HG02885 (cell line): ENCODE measurements at regions not wholly inside any gene's neighbourhood (a gene's known extent, or its start where the extent isn't known, plus 50 kb on each side); places are given as distances from the start of the nearest gene placed in this dataset.
"Not testable (repeated sequence)": the region's sequence is repeated elsewhere in the genome, so short reads cannot be mapped to it uniquely, and the experiment has no call there.

Source experiments
- ATAC-seq: cut with Tn5 transposase; IDR thresholded peaks from one replicate; pipeline ENCODE4 v1.9.1; 2021; ENCODE audit warnings: mild to moderate bottlenecking; ENCODE audit not compliant: unreplicated experiment, poor library complexity

DNA sequence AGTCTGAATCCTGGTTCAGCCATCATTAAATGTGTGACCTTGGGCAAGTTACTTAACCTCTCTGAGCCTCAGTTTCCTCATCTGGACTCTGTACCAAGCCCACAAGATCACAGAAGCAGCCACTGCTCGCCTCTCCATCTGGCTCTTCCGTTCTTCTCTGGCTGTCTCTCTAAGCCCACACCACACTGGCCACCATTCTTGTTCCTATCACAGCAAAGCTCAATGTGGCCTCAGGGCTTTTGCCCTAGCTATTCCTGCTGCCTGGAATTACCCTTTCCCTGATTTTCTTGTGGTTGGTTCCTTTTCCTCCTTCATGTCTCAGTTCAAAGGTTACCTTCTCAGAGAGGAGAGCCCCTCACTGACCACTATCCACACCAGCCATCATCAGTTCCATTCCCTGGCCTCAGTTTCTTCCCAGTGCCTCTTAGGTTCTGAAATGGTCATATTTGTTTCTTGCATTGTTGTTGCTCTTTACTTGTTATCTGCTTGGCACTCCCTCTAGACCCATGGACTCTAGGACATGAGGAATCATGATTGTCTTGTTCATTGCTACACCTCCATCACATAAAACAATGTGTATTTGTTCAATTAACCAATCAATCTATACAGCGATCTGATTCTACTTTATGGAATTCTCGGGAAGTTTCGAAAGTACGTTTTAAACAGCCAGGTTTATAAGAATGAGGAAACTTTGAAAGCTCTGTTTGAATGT lies 56.5 kb upstream of the PTPN1 start:
- no peak for ATAC-seq

GRCh38 chr20:50455245-50455644 lies 54.9 kb upstream of the PTPN1 start:
- ATAC-seq, result not testable (repeated sequence)

- ATAC-seq, result no peak
Measured at GRCh38 chr20:50455656-50456451, 54.3 kb upstream of the PTPN1 start.

GRCh38 chr20:50456452-50457324 lies 53.5 kb upstream of the PTPN1 start:
- no peak for ATAC-seq

DNA sequence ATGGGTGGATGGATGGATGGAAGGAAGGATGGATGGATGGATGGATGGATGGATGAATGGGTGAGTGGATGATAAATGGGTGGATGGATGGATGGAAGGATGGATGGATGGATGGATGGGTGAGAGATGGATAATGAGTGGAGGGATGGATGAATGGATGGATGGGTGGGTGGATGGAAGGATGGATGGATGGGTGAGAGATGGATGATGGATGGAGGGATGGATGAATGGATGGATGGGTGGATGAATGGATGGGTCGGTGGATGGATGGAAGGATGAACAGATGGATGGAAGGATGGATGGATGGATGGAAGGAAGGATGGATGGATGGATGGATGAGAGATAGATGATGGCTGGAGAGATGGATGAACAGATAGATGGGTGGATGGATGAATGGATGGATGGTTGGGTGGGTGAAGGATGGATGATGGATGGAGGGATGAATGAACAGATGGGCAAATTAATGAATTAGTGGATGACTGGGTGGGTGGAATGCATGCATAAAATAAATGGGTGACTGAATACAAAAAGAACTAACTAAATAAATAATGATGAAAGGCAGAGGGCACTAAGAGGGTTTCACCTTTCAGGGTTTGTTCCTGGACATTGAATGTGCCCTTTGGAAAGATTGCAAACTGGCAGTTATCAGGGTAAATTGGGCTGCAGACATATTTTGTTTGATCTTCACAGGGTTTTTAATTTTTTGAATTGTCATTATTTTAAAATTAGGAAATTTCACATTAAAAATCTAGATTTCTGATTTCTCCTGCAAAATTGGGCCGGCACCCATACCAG lies 50.9 kb upstream of the PTPN1 start:
- ATAC-seq, result no peak

DNA sequence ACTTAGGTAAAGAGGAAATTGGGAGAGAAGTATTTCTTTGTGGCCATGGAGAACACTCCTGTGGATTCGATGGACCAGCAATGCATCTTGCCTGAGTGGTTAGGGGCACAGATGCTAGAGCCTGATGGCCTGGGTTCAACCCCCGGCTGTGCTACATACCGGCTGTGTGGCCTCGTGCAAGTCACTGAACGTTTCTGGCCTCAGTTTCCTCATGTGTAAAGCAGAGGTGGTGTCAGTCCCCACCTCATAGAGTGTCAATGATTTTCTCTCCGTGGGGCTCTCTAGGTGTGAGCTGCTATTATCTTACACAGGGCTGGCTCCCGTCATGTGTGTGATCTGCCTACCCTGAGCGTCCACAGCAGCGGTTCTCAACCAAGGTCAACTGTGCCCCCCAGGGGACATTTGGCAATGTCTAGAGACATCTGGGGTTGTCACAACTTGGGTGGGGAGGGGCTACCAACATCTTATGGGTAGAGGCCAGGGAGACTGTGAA lies 50.0 kb upstream of the PTPN1 start:
- ATAC-seq, result no peak
